Type B pancreatic cell (in vitro differentiated cells): ENCODE measurements at regions not wholly inside any gene's neighbourhood (a gene's known extent, or its start where the extent isn't known, plus 50 kb on each side); places are given as distances from the start of the nearest gene placed in this dataset.

Source experiments
- DNase-seq: peaks from one replicate; pipeline ENCODE4 v3.0.0; 2021; ENCODE audit warnings: mixed read lengths; ENCODE audit not compliant: unreplicated experiment; ENCODE audit errors: extremely low spot score
- H3K27ac Mint-ChIP-seq: 2 replicates; pipeline ENCODE4 v1.8.0; 2021; ENCODE audit warnings: mild to moderate bottlenecking, mixed read lengths
- H3K27me3 Mint-ChIP-seq: 2 replicates; pipeline ENCODE4 v1.8.0; 2021; ENCODE audit warnings: mixed read lengths
- H3K36me3 Mint-ChIP-seq: 2 replicates; pipeline ENCODE4 v1.8.0; 2021; ENCODE audit warnings: mixed read lengths
- H3K4me1 Mint-ChIP-seq: one replicate; pipeline ENCODE4 v1.8.0; 2021; ENCODE audit warnings: mixed read lengths; ENCODE audit not compliant: unreplicated experiment
- H3K4me3 Mint-ChIP-seq: 2 replicates; pipeline ENCODE4 v1.8.0; 2021; ENCODE audit warnings: mild to moderate bottlenecking, mixed read lengths
- H3K9me3 Mint-ChIP-seq: 2 replicates; pipeline ENCODE4 v1.8.0; 2021; ENCODE audit warnings: mixed read lengths
- CTCF ChIP-seq: fragments of 200-600 bp; sonication (generic); conservative IDR thresholded peaks from 2 replicates; pipeline ENCODE4 v1.5.0; 2021; ENCODE audit warnings: antibody characterized with exemption, mild to moderate bottlenecking

- H3K9me3 Mint-ChIP-seq, result no peaks in the 10 kb centered on the region
- H3K27ac Mint-ChIP-seq, result no peak overlapping the region
- TF ChIP-seq CTCF, result no peak
- peaks cover 2% of the 10 kb centered on the region for H3K27me3 Mint-ChIP-seq
- no peaks in the 10 kb centered on the region for H3K36me3 Mint-ChIP-seq
- DNase-seq, result no peak
- H3K4me3 Mint-ChIP-seq, result no peak overlapping the region
- peaks cover 12% of the 10 kb centered on the region for H3K4me1 Mint-ChIP-seq
Measured at GRCh38 chr14:85799668-85800067, 269.7 kb downstream of the FLRT2 start.

- peaks cover 12% of the 10 kb centered on the region for H3K4me1 Mint-ChIP-seq
- no peak overlapping the region for H3K4me3 Mint-ChIP-seq
- peaks cover 2% of the 10 kb centered on the region for H3K27me3 Mint-ChIP-seq
- no peak for DNase-seq
- H3K9me3 Mint-ChIP-seq, result no peaks in the 10 kb centered on the region
- H3K27ac Mint-ChIP-seq, result no peak overlapping the region
- TF ChIP-seq CTCF, result no peak
- H3K36me3 Mint-ChIP-seq, result no peaks in the 10 kb centered on the region
Measured at GRCh38 chr14:85798856-85799255, 268.9 kb downstream of the FLRT2 start.

GRCh38 chr14:85793533-85793932, 263.6 kb downstream of the FLRT2 start:
- TF ChIP-seq CTCF, result no peak
- Mint-ChIP-seq H3K27ac (no peak overlapping the region), H3K9me3 (no peaks in the 10 kb centered on the region), H3K27me3 (peaks cover 2% of the 10 kb centered on the region), H3K4me3 (no peak overlapping the region), H3K4me1 (peaks cover 8% of the 10 kb centered on the region), H3K36me3 (no peaks in the 10 kb centered on the region)
- no peak for DNase-seq

GRCh38 chr14:85789506-85789905, 259.6 kb downstream of the FLRT2 start:
- H3K27me3 Mint-ChIP-seq, result no peaks in the 10 kb centered on the region
- DNase-seq, result no peak
- no peak overlapping the region for H3K27ac Mint-ChIP-seq
- TF ChIP-seq CTCF, result no peak
- H3K4me3 Mint-ChIP-seq, result no peak overlapping the region
- no peaks in the 10 kb centered on the region for H3K4me1 Mint-ChIP-seq
- no peaks in the 10 kb centered on the region for H3K9me3 Mint-ChIP-seq
- no peaks in the 10 kb centered on the region for H3K36me3 Mint-ChIP-seq

GRCh38 chr14:85788470-85789233, 258.7 kb downstream of the FLRT2 start:
- no peaks in the 10 kb centered on the region for H3K4me1 Mint-ChIP-seq
- no peaks in the 10 kb centered on the region for H3K9me3 Mint-ChIP-seq
- DNase-seq, result no peak
- H3K27me3 Mint-ChIP-seq, result no peaks in the 10 kb centered on the region
- TF ChIP-seq CTCF, result no peak
- H3K4me3 Mint-ChIP-seq, result no peak overlapping the region
- H3K36me3 Mint-ChIP-seq, result no peaks in the 10 kb centered on the region
- H3K27ac Mint-ChIP-seq, result no peak overlapping the region
